HG03039 (cell line): ENCODE measurements at regions not wholly inside any gene's neighbourhood (a gene's known extent, or its start where the extent isn't known, plus 50 kb on each side); places are given as distances from the start of the nearest gene placed in this dataset.
"Not testable (repeated sequence)": the region's sequence is repeated elsewhere in the genome, so short reads cannot be mapped to it uniquely, and the experiment has no call there.

Experiments used
- ATAC-seq: cut with Tn5 transposase; IDR thresholded peaks from one replicate; pipeline ENCODE4 v1.9.1; 2021; ENCODE audit warnings: mild to moderate bottlenecking, moderate library complexity; ENCODE audit not compliant: unreplicated experiment

DNA sequence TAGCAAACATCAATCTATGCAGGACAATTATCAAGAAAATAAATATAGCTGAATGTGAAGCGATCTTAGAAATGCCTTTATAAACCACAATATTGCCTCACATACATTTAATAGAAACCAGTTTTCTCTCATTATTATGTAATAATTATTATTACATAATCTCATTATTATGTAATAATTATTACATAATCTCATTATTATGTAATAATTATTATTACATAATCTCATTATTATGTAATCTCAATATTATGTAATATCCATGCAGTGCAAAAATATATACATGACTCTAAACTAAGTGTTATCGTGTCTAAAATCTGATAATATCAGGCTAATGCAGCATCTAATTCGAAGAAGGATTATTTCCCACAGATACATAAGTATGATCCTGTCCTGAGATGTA lies 563.9 kb upstream of the SEMA6A start:
- ATAC-seq: no peak

GRCh38 chr5:117135851-117136250 lies 561.2 kb upstream of the SEMA6A start:
- ATAC-seq: no peak

- ATAC-seq: no peak
Observed at GRCh38 chr5:117133198-117133597, 558.6 kb upstream of the SEMA6A start.

DNA sequence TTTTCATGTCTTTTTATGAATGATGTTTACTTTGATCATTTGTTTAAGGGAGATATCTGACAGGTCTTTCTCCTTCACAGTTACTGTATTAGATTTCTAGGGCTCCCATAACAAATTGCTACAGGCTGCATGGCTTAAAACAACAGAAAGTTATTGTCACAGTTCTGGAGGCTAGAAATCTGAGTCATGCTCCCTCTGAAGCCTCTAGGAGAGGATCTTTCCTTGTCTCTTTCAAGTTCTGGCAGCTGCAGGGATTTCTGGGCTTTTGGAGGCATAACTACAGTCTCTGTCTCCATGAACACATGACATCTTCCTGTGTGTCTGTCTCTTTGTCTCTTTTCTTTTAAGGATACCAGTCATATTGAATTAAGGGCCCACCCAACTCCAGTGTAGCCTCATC lies 557.3 kb upstream of the SEMA6A start:
- no peak for ATAC-seq

DNA sequence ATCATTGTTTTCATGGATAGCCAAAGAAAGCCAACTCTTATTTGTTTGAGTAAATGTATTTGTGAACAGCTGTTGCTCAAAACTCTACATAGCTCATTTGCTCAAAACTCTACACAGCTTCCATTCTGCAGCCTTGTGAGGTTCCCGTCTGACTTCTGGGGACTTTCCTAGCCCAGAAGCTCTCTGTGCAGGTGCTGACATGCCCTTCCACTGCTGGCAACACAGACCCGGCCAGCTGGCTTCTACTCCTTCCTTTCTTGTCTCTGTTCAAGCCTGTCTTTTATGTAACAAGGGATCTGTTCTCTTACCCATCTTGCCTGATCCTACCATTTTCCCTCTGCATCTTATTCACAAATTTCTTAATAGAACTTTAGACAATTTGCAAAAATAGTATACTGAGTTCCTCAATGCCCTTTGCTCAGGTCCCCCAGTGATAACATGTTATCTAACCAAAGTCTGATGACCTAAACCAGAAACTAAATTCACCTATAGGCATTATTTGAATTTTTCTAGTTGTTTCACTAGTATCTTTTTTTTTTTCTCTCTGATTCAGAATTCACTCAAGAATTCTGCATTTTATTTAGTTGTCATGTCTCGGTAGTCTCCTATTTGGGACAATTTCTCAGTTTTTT lies 556.5 kb upstream of the SEMA6A start:
- peak; percentile 95 for ATAC-seq

DNA sequence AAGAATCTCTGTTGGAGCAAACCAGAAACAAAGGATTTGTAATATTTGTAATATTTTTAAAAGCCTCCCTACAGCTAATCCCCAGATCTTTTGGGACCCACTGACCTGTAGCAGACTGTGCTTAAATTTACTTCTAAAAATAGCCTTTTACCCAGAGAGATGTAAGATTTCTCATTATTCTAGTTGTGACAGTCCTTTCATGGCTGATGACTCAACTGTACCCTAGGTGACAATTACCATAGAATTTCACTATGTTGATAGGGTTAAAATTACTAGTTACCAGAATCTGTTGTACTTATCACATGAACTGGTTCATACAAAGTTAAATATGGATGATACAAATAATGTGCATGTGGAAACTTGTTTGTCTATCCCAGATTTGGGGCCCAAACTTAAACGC lies 543.9 kb upstream of the SEMA6A start:
- no peak for ATAC-seq

DNA sequence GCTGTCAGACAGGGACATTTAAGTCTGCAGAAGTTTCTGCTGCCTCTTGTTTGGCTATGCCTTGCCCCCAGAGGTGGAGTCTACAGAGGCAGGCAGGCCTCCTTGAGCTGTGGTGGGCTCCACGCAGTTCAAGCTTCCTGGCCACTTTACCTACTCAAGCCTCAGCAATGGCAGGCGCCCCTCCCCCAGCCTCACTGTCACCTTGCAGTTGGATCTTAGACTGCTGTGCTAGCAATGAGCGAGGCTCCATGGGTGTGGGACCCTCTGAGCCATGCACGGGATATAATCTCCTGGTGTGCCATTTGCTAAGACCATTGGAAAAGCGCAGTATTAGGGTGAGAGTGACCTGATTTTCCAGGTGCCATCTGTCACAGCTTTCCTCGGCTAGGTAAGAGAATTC lies 542.7 kb upstream of the SEMA6A start:
- not testable (repeated sequence) for ATAC-seq

DNA sequence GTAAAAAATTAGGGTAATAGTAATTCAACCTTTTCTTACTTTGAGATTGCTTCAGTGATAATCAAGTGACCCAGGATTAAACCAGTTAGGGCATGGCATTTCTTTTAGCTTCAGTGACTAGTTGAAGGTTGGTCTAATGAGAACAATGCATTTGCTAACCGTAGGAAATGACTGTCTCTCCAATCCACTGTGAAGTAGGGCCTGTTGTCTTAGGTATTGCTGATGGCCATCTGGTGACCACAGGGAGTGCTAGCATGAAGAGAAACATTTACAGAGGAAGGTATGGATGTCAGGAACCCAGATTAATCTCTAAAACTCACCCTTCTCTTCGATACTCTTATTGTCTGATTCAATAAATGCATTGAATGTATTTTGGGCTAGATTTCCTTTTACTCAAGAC lies 535.9 kb upstream of the SEMA6A start:
- no peak for ATAC-seq

DNA sequence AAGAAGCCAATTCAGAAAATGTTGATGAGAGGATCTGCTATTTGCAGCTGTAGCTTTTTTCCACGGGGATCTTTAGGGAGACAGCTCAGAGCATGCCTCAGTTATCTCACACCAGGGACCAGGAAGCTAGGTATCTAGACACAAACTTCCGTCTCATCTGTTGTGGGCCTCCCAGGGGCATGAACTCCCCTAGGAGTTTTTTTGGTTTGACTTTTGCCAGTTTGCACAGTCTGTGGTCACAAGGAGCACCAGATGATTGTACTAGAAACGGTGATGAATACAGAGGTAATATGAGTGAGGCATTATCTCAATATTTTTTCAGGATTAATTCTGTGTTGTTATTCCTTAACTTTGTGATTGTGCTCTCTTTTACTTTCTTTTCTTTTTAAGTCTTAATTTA lies 533.2 kb upstream of the SEMA6A start:
- no peak for ATAC-seq

GRCh38 chr5:117103703-117104102 lies 529.1 kb upstream of the SEMA6A start:
- ATAC-seq: no peak

DNA sequence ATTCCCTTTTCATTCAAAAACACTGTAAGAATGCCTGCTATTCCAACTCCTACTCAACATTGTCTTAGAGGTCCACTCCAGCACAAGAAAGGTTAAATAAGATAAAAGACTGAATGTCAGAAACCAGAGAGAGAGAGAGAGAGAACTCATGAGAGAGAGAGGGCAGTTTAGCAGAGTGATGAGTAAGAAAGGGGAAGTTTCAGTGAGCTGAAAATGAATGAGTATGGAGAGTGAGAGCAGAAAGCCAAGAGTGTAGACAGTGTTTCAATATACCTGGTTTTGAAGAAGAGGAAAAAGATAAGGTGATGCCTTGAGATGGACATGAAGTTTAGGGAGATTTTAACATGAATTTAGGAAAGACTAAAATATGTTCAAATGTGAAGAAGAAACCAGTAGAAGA lies 528.0 kb upstream of the SEMA6A start:
- no peak for ATAC-seq

GRCh38 chr5:117100176-117100575 lies 525.6 kb upstream of the SEMA6A start:
- no peak for ATAC-seq

- ATAC-seq: no peak
Observed at GRCh38 chr5:117098094-117098493, 523.5 kb upstream of the SEMA6A start.

DNA sequence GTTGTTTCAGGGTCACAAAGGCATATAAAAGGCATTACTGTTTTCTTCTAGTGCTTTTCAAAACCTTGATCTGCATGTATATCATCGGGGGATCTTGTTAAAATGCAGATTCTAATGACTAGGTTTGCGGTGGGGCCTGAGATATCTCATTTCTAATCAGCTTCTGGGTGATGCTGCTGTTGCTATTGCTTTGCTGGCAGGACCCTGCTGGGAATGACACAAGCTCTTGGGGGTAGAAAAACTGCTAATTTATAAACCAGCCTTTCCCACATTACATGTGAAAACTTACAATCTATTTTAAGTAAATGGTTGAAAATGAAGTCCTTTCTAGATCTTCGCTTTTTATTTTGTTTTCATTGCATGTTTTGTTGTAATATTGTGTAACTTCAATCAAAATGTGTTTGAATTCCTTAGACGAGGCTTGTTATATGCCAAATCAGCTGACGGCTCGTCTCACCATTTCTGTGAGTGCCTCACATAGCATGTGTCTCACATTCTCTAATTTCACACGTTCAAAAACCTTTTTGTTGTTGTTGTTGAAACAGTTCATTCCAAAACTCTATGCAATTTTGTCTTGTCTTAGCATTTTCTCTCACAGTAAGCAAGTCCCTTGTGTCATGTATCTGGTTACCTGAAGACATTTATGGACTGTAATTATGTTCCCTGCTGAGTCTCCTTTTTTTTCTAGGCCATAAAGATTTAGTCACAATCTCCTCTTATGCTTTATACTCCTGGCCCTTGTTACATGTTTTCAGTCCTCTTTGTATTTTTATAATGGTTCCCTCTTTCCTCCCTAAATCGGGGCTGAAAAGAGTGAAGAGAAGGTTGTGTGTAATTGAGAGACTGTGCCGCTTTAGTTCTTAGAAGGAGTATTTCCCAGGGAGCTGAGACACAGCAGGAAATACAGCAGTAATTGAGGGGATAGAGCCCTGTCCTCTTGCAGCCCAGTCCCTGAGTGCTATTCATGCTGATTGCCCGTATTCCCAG lies 521.0 kb upstream of the SEMA6A start:
- no peak for ATAC-seq

DNA sequence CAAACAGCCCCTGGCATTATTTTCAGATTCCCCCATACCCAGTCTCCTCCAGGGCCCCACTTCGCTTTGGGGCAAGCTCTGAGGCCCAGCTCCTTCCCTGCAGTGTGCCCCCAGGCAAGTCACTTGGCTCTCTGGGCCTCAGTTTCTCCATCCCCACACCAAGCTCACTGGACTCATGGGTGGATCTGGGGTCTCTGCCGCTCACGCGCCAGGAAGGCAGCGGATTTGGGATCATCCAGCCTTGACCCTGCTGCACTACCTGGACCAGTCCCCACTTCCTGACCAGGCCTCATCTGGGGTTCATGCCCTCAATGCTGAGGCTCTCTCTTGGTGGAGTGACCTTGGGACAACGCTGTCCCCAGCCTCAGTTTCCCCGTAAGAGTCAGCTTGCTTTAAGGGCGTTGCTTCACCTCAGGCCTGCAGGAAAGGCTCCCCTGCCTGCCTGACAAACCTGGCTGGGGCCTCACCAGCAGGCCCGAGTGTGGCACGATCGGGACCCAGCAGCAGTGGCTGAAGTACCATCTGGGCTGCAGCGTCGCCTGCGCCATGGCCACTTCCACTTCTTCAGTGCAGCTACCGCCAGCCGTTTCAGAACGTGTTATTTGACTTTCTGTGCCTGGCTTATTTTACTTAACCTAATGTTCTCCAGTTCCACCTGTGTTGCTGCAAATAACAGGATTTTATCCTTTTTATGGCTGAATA lies 519.6 kb upstream of the SEMA6A start:
- ATAC-seq: no peak

GRCh38 chr5:117093653-117094052 lies 519.0 kb upstream of the SEMA6A start:
- no peak for ATAC-seq

DNA sequence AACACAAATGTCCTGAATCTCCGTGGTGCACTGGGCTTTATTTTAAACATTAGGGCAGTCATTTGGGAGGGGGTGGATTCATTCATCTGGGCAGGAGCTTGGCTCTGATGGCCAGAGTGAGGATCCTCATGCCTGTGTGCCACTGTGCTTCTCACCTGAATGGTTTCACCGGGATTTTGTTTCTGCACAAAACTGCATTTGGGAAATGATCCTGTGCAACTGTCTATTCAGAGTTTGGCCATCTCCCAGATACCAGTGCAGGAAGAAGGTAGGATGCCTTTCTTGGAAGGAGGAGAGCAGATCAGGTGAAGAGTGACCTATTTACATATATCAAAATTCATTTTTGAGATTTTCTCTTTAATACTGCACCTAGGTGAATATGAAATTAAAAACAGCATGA lies 514.4 kb upstream of the SEMA6A start:
- no peak for ATAC-seq

- no peak for ATAC-seq
Observed at GRCh38 chr5:117088176-117088575, 513.6 kb upstream of the SEMA6A start.

DNA sequence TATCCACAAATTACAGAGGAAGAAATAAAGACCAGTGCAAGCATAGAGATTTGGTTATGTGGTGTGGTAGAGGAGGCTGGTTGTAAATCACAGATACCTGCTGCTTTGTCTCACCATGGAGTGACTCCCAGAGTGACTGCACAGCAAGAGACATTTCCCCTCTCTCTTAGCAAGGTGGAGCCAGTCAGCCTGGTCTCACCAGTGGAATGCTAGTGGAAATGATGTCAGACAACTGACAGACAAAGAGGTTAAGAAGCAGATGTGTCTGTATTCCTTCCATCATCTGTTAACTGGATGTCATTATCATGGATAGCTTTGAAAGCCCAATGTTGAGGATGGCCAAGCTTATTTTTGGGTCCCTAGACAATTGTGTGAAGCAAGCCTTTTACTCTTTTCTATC lies 509.4 kb upstream of the SEMA6A start:
- ATAC-seq: no peak

DNA sequence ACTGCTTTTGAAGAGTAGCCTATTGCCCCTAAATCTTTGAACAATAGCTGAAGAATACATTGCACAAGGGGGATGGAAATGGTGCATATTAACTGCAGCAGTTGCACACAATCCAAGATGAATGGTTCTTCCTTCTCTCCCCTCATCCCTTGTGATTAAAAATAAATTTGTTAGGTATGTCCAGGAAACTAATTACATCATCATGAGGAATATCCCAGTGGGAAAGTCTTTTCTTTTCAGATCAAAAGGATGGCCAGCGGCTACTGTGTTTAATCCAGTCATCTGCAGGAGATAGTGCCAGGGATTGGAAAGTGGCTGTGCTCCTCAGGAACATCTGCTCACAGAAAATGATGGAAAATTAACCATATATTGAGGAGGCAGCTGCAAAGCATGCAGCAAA lies 508.4 kb upstream of the SEMA6A start:
- ATAC-seq: no peak

DNA sequence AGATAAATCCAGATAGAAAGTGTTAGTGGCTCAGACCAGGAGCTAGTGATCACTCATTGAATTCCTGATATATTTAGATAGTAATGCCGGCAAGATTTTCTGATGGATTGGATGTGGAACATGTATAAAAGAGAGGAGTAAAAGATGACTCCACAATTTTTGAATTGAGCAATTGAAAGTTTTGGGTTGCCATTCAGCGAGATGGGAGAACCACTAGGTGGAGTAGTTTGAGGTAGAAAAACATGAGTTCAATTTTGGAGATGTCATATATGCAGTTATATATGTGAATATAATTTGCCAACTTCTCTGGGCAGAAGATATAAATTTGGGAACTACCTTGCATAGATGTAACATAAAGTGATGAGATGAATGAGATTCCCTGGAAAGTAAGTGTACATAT lies 502.5 kb upstream of the SEMA6A start:
- ATAC-seq: no peak

GRCh38 chr5:117072439-117072838 lies 497.8 kb upstream of the SEMA6A start:
- no peak for ATAC-seq
